ENCODE measurements at regions not wholly inside any gene's neighbourhood (a gene's known extent, or its start where the extent isn't known, plus 50 kb on each side); places are given as distances from the start of the nearest gene placed in this dataset.

- no peaks in the 10 kb centered on the region for H3F3A ChIP-seq (ENCODE audit: low read depth)
- H3K9me2 ChIP-seq (replicated peaks; ENCODE audit: low read depth, low read length) = no peaks in the 10 kb centered on the region
- H3K4me2 ChIP-seq (ENCODE audit: low read depth, low read length, poor library complexity, severe bottlenecking) = no peak overlapping the region
- no peaks in the 10 kb centered on the region for H4K20me1 ChIP-seq (ENCODE audit: insufficient read depth, low read length, poor library complexity, severe bottlenecking)
- no peak overlapping the region for H2AFZ ChIP-seq (ENCODE audit: low read length)
- no peaks in the 10 kb centered on the region for H3K9me3 ChIP-seq (ENCODE audit: insufficient read depth, low read depth, low read length)
- H3K4me3 ChIP-seq (ENCODE audit: low read length, poor library complexity, severe bottlenecking) = no peak overlapping the region
- H3K36me3 ChIP-seq (ENCODE audit: insufficient read depth, low read length) = no peaks in the 10 kb centered on the region
- H3K9ac ChIP-seq (ENCODE audit: low read depth, low read length, poor library complexity, severe bottlenecking) = no peak overlapping the region
- no peaks in the 10 kb centered on the region for H3K4me1 ChIP-seq (ENCODE audit: insufficient read depth, low read length, poor library complexity, severe bottlenecking)
- TF ChIP-seq, protein P1, sequence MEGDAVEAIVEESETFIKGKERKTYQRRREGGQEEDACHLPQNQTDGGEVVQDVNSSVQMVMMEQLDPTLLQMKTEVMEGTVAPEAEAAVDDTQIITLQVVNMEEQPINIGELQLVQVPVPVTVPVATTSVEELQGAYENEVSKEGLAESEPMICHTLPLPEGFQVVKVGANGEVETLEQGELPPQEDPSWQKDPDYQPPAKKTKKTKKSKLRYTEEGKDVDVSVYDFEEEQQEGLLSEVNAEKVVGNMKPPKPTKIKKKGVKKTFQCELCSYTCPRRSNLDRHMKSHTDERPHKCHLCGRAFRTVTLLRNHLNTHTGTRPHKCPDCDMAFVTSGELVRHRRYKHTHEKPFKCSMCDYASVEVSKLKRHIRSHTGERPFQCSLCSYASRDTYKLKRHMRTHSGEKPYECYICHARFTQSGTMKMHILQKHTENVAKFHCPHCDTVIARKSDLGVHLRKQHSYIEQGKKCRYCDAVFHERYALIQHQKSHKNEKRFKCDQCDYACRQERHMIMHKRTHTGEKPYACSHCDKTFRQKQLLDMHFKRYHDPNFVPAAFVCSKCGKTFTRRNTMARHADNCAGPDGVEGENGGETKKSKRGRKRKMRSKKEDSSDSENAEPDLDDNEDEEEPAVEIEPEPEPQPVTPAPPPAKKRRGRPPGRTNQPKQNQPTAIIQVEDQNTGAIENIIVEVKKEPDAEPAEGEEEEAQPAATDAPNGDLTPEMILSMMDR (conservative IDR thresholded peaks at IDR 0.05; ENCODE audit: low read length) = no peak
- no peak for TF ChIP-seq EZH2phosphoT487 (IDR thresholded peaks at IDR 0.05; ENCODE audit: borderline replicate concordance)
- H3K79me2 ChIP-seq (ENCODE audit: insufficient read depth, low read length) = no peaks in the 10 kb centered on the region
- no peaks in the 10 kb centered on the region for H3K27me3 ChIP-seq (ENCODE audit: insufficient read depth, low read length, poor library complexity, severe bottlenecking)
Observed at GRCh38 chr17:34156741-34157589, 98.1 kb upstream of the CCL2 start.

GRCh38 chr17:34161690-34162089 lies 93.4 kb upstream of the CCL2 start:
- Histone ChIP-seq H3K4me2 (ENCODE audit: low read depth, low read length, poor library complexity, severe bottlenecking) (no peak overlapping the region), H3K9me3 (ENCODE audit: insufficient read depth, low read depth, low read length) (no peaks in the 10 kb centered on the region), H3F3A (ENCODE audit: low read depth) (no peaks in the 10 kb centered on the region), H3K9ac (ENCODE audit: low read depth, low read length, poor library complexity, severe bottlenecking) (no peak overlapping the region), H3K9me2 (replicated peaks; ENCODE audit: low read depth, low read length) (no peaks in the 10 kb centered on the region), H4K20me1 (ENCODE audit: insufficient read depth, low read length, poor library complexity, severe bottlenecking) (no peaks in the 10 kb centered on the region), H3K79me2 (ENCODE audit: insufficient read depth, low read length) (no peaks in the 10 kb centered on the region), H3K36me3 (ENCODE audit: insufficient read depth, low read length) (no peaks in the 10 kb centered on the region), H3K4me1 (ENCODE audit: insufficient read depth, low read length, poor library complexity, severe bottlenecking) (peaks cover 2% of the 10 kb centered on the region), H2AFZ (ENCODE audit: low read length) (no peak overlapping the region), H3K27me3 (ENCODE audit: insufficient read depth, low read length, poor library complexity, severe bottlenecking) (no peaks in the 10 kb centered on the region), H3K4me3 (ENCODE audit: low read length, poor library complexity, severe bottlenecking) (no peak overlapping the region)
- TF ChIP-seq EZH2phosphoT487 (IDR thresholded peaks at IDR 0.05; ENCODE audit: borderline replicate concordance) = no peak
- TF ChIP-seq, protein P1 (conservative IDR thresholded peaks at IDR 0.05; ENCODE audit: low read length) = no peak

GRCh38 chr17:34163123-34163522 lies 92.0 kb upstream of the CCL2 start:
- H3K4me1 ChIP-seq (ENCODE audit: insufficient read depth, low read length, poor library complexity, severe bottlenecking) = peaks cover 2% of the 10 kb centered on the region
- no peak overlapping the region for H3K4me2 ChIP-seq (ENCODE audit: low read depth, low read length, poor library complexity, severe bottlenecking)

More at GRCh38 chr17:34163123-34163522, 92.0 kb upstream of the CCL2 start:
- no peak for TF ChIP-seq EZH2phosphoT487 (IDR thresholded peaks at IDR 0.05; ENCODE audit: borderline replicate concordance)
- TF ChIP-seq, protein P1 (conservative IDR thresholded peaks at IDR 0.05; ENCODE audit: low read length) = no peak
- Histone ChIP-seq H3K9ac (ENCODE audit: low read depth, low read length, poor library complexity, severe bottlenecking) (no peak overlapping the region), H3K36me3 (ENCODE audit: insufficient read depth, low read length) (no peaks in the 10 kb centered on the region), H3K27me3 (ENCODE audit: insufficient read depth, low read length, poor library complexity, severe bottlenecking) (no peaks in the 10 kb centered on the region), H3K4me3 (ENCODE audit: low read length, poor library complexity, severe bottlenecking) (no peak overlapping the region), H2AFZ (ENCODE audit: low read length) (no peak overlapping the region), H3F3A (ENCODE audit: low read depth) (no peaks in the 10 kb centered on the region), H3K9me3 (ENCODE audit: insufficient read depth, low read depth, low read length) (no peaks in the 10 kb centered on the region), H3K9me2 (replicated peaks; ENCODE audit: low read depth, low read length) (no peaks in the 10 kb centered on the region), H4K20me1 (ENCODE audit: insufficient read depth, low read length, poor library complexity, severe bottlenecking) (no peaks in the 10 kb centered on the region), H3K79me2 (ENCODE audit: insufficient read depth, low read length) (no peaks in the 10 kb centered on the region)

Data from Loucy (cell line).